Neural progenitor cell (in vitro differentiated cells): ENCODE measurements at regions not wholly inside any gene's neighbourhood (a gene's known extent, or its start where the extent isn't known, plus 50 kb on each side); places are given as distances from the start of the nearest gene placed in this dataset.

Experiments
- DNase-seq: peaks from one replicate; pipeline ENCODE4 v3.0.0-alpha.2; 2016; ENCODE audit warnings: low spot score
- H2AFZ ChIP-seq: fragments of 200-600 bp; sonication (generic); replicated peaks from 2 replicates; pipeline ENCODE4 v1.6.1; 2016; ENCODE audit warnings: antibody characterized with exemption
- H3F3A ChIP-seq: fragments of 200-600 bp; sonication (generic); 2 replicates; pipeline ENCODE4 v1.6.1; 2016; ENCODE audit warnings: antibody characterized with exemption, low read depth
- H3K27ac ChIP-seq: fragments of 200-600 bp; sonication (generic); 2 replicates; pipeline ENCODE4 v1.5.1; 2016; ENCODE audit warnings: mild to moderate bottlenecking
- H3K27me3 ChIP-seq: fragments of 200-600 bp; sonication (generic); 2 replicates; pipeline ENCODE4 v1.6.1; 2016; ENCODE audit warnings: mild to moderate bottlenecking, moderate library complexity
- H3K36me3 ChIP-seq: fragments of 200-600 bp; sonication (generic); 2 replicates; pipeline ENCODE4 v1.5.1; 2016
- H3K4me1 ChIP-seq: fragments of 200-600 bp; sonication (generic); 2 replicates; pipeline ENCODE4 v1.6.1; 2016; ENCODE audit warnings: mixed run types
- H3K4me2 ChIP-seq: fragments of 200-600 bp; sonication (generic); 2 replicates; pipeline ENCODE4 v1.6.1; 2016
- H3K4me3 ChIP-seq: fragments of 200-600 bp; sonication (generic); 2 replicates; pipeline ENCODE4 v1.5.1; 2016
- H3K79me2 ChIP-seq: fragments of 200-600 bp; sonication (generic); 2 replicates; pipeline ENCODE4 v1.6.1; 2016; ENCODE audit warnings: low read depth
- H3K9ac ChIP-seq: fragments of 200-600 bp; sonication (generic); 2 replicates; pipeline ENCODE4 v1.6.1; 2016
- H3K9me3 ChIP-seq: fragments of 200-600 bp; sonication (generic); 2 replicates; pipeline ENCODE4 v1.5.1; 2016; ENCODE audit warnings: low read depth
- H4K20me1 ChIP-seq: fragments of 200-600 bp; sonication (generic); 2 replicates; pipeline ENCODE4 v1.6.1; 2016; ENCODE audit warnings: low read depth
- H3K27ac Mint-ChIP-seq: 3 replicates; pipeline ENCODE4 v1.8.0; 2021; ENCODE audit warnings: mixed read lengths
- H3K27me3 Mint-ChIP-seq: 2 replicates; pipeline ENCODE4 v1.8.0; 2022; ENCODE audit warnings: low read depth, mild to moderate bottlenecking, inconsistent platforms, moderate library complexity, mixed read lengths; ENCODE audit not compliant: insufficient read depth
- H3K36me3 Mint-ChIP-seq: 3 replicates; pipeline ENCODE4 v1.8.0; 2021; ENCODE audit warnings: mixed read lengths
- H3K4me1 Mint-ChIP-seq: 3 replicates; pipeline ENCODE4 v1.8.0; 2021; ENCODE audit warnings: mixed read lengths
- H3K4me3 Mint-ChIP-seq: 3 replicates; pipeline ENCODE4 v1.8.0; 2021; ENCODE audit warnings: mild to moderate bottlenecking, moderate library complexity, mixed read lengths
- H3K9me3 Mint-ChIP-seq: 3 replicates; pipeline ENCODE4 v1.8.0; 2020; ENCODE audit warnings: mixed read lengths
- CTCF ChIP-seq: fragments of 200-600 bp; sonication (generic); IDR thresholded peaks from 2 replicates; pipeline ENCODE4 v1.5.1; 2017; ENCODE audit warnings: antibody characterized with exemption, mild to moderate bottlenecking
- EZH2 ChIP-seq: fragments of 200-600 bp; sonication (generic); IDR thresholded peaks from 2 replicates; pipeline ENCODE4 v1.6.1; 2017; ENCODE audit warnings: antibody characterized with exemption, mild to moderate bottlenecking, moderate library complexity
- EZH2phosphoT487 ChIP-seq: fragments of 200-600 bp; sonication (generic); IDR thresholded peaks from 2 replicates; pipeline ENCODE4 v1.6.1; 2017; ENCODE audit warnings: antibody characterized with exemption

- H3K27ac Mint-ChIP-seq, result no peak overlapping the region
- no peaks in the 10 kb centered on the region for H3K27me3 Mint-ChIP-seq
Observed at GRCh38 chr7:118477036-118477435, 252.5 kb downstream of the ANKRD7 start.

GRCh38 chr7:118478236-118478635, 253.7 kb downstream of the ANKRD7 start:
- no peak overlapping the region for H3K9ac ChIP-seq
- no peak for DNase-seq
- no peak overlapping the region for H3K4me3 Mint-ChIP-seq
- no peaks in the 10 kb centered on the region for H3K27me3 ChIP-seq
- H2AFZ ChIP-seq, result no peak overlapping the region
- H3K79me2 ChIP-seq, result no peaks in the 10 kb centered on the region
- H3K9me3 Mint-ChIP-seq, result peaks cover 6% of the 10 kb centered on the region
- no peak overlapping the region for H3K27ac ChIP-seq
- H3F3A ChIP-seq, result no peaks in the 10 kb centered on the region
- no peaks in the 10 kb centered on the region for H3K4me1 Mint-ChIP-seq
- H3K4me2 ChIP-seq, result no peak overlapping the region
- no peaks in the 10 kb centered on the region for H3K9me3 ChIP-seq
- no peak overlapping the region for H3K27ac Mint-ChIP-seq
- no peak for TF ChIP-seq EZH2phosphoT487
- TF ChIP-seq CTCF, result no peak
- no peak for TF ChIP-seq EZH2
- no peaks in the 10 kb centered on the region for H4K20me1 ChIP-seq
- H3K4me1 ChIP-seq, result no peaks in the 10 kb centered on the region
- H3K27me3 Mint-ChIP-seq, result no peaks in the 10 kb centered on the region
- no peaks in the 10 kb centered on the region for H3K36me3 ChIP-seq
- H3K36me3 Mint-ChIP-seq, result no peaks in the 10 kb centered on the region
- H3K4me3 ChIP-seq, result no peak overlapping the region

More at GRCh38 chr7:118477036-118477435, 252.5 kb downstream of the ANKRD7 start:
- Histone ChIP-seq H3K4me2 (no peak overlapping the region), H3K9me3 (no peaks in the 10 kb centered on the region), H3K36me3 (no peaks in the 10 kb centered on the region), H3K79me2 (no peaks in the 10 kb centered on the region), H2AFZ (no peak overlapping the region), H3K4me1 (no peaks in the 10 kb centered on the region), H3K4me3 (no peak overlapping the region), H3K27me3 (no peaks in the 10 kb centered on the region), H3K27ac (no peak overlapping the region), H3K9ac (no peak overlapping the region), H4K20me1 (no peaks in the 10 kb centered on the region), H3F3A (no peaks in the 10 kb centered on the region)
- TF ChIP-seq EZH2, result no peak
- TF ChIP-seq CTCF, result no peak
- no peak for TF ChIP-seq EZH2phosphoT487
- no peaks in the 10 kb centered on the region for H3K4me1 Mint-ChIP-seq
- no peak overlapping the region for H3K4me3 Mint-ChIP-seq
- H3K36me3 Mint-ChIP-seq, result no peaks in the 10 kb centered on the region
- peaks cover 2% of the 10 kb centered on the region for H3K9me3 Mint-ChIP-seq
- no peak for DNase-seq

GRCh38 chr7:118478931-118479330, 254.4 kb downstream of the ANKRD7 start:
- Mint-ChIP-seq H3K36me3 (no peaks in the 10 kb centered on the region), H3K4me3 (no peak overlapping the region), H3K4me1 (no peaks in the 10 kb centered on the region), H3K27ac (no peak overlapping the region), H3K9me3 (peaks cover 6% of the 10 kb centered on the region), H3K27me3 (no peaks in the 10 kb centered on the region)
- no peak overlapping the region for H3K27ac ChIP-seq
- H3K4me3 ChIP-seq, result no peak overlapping the region
- H3F3A ChIP-seq, result no peaks in the 10 kb centered on the region
- H4K20me1 ChIP-seq, result no peaks in the 10 kb centered on the region
- H2AFZ ChIP-seq, result no peak overlapping the region
- H3K79me2 ChIP-seq, result no peaks in the 10 kb centered on the region
- no peaks in the 10 kb centered on the region for H3K36me3 ChIP-seq
- no peak for DNase-seq
- no peak for TF ChIP-seq EZH2phosphoT487
- TF ChIP-seq CTCF, result no peak
- no peak for TF ChIP-seq EZH2
- no peak overlapping the region for H3K4me2 ChIP-seq
- H3K9me3 ChIP-seq, result no peaks in the 10 kb centered on the region
- H3K9ac ChIP-seq, result no peak overlapping the region
- no peaks in the 10 kb centered on the region for H3K27me3 ChIP-seq
- H3K4me1 ChIP-seq, result no peaks in the 10 kb centered on the region
